ENCODE measurements at regions not wholly inside any gene's neighbourhood (a gene's known extent, or its start where the extent isn't known, plus 50 kb on each side); places are given as distances from the start of the nearest gene placed in this dataset.

GRCh38 chr11:91248199-91248807 lies 976.3 kb upstream of the FAT3 start:
- DNase-seq (ENCODE audit: low read depth, low spot score) = no peak

- no peak for DNase-seq (ENCODE audit: low read depth, low spot score)
Measured at GRCh38 chr11:91247009-91247735, 977.4 kb upstream of the FAT3 start.

- no peak for DNase-seq (ENCODE audit: low read depth, low spot score)
Measured at GRCh38 chr11:91244912-91245311, 979.7 kb upstream of the FAT3 start.

- no peak for DNase-seq (ENCODE audit: low read depth, low spot score)
Measured at GRCh38 chr11:91243630-91244029, 981.0 kb upstream of the FAT3 start.

GRCh38 chr11:91243051-91243450 lies 981.6 kb upstream of the FAT3 start:
- DNase-seq (ENCODE audit: low read depth, low spot score) = no peak

- no peak for DNase-seq (ENCODE audit: low read depth, low spot score)
Measured at GRCh38 chr11:91241226-91241625, 983.4 kb upstream of the FAT3 start.

- no peak for DNase-seq (ENCODE audit: low read depth, low spot score)
Measured at GRCh38 chr11:91239359-91239758, 985.3 kb upstream of the FAT3 start.

- no peak for DNase-seq (ENCODE audit: low read depth, low spot score)
Measured at GRCh38 chr11:91231226-91231625, 993.4 kb upstream of the FAT3 start.

GRCh38 chr11:91230647-91231046 lies 994.0 kb upstream of the FAT3 start:
- DNase-seq (ENCODE audit: low read depth, low spot score) = no peak

GRCh38 chr11:91222830-91223229 lies 1000.0 kb upstream of the CHORDC1 start:
- no peak for DNase-seq (ENCODE audit: low read depth, low spot score)

GRCh38 chr11:91220476-91221202 lies 997.8 kb upstream of the CHORDC1 start:
- no peak for DNase-seq (ENCODE audit: low read depth, low spot score)

- DNase-seq (ENCODE audit: low read depth, low spot score) = no peak
Measured at GRCh38 chr11:91219535-91219934, 996.7 kb upstream of the CHORDC1 start.

GRCh38 chr11:91209751-91210150 lies 986.9 kb upstream of the CHORDC1 start:
- DNase-seq (ENCODE audit: low read depth, low spot score) = no peak

GRCh38 chr11:91209306-91209705 lies 986.5 kb upstream of the CHORDC1 start:
- DNase-seq (ENCODE audit: low read depth, low spot score) = no peak

- DNase-seq (ENCODE audit: low read depth, low spot score) = peak; percentile 63
Measured at GRCh38 chr11:91199866-91200265, 977.0 kb upstream of the CHORDC1 start.

GRCh38 chr11:91194546-91194945 lies 971.7 kb upstream of the CHORDC1 start:
- no peak for DNase-seq (ENCODE audit: low read depth, low spot score)

GRCh38 chr11:91188484-91188883 lies 965.6 kb upstream of the CHORDC1 start:
- no peak for DNase-seq (ENCODE audit: low read depth, low spot score)

- DNase-seq (ENCODE audit: low read depth, low spot score) = no peak
Measured at GRCh38 chr11:91187314-91187713, 964.5 kb upstream of the CHORDC1 start.

GRCh38 chr11:91178366-91178765 lies 955.5 kb upstream of the CHORDC1 start:
- DNase-seq (ENCODE audit: low read depth, low spot score) = no peak

- DNase-seq (ENCODE audit: low read depth, low spot score) = no peak
Measured at GRCh38 chr11:91174734-91175133, 951.9 kb upstream of the CHORDC1 start.

GRCh38 chr11:91174193-91174592 lies 951.3 kb upstream of the CHORDC1 start:
- DNase-seq (ENCODE audit: low read depth, low spot score) = no peak

- no peak for DNase-seq (ENCODE audit: low read depth, low spot score)
Measured at GRCh38 chr11:91173701-91174100, 950.9 kb upstream of the CHORDC1 start.

GRCh38 chr11:91170711-91171110 lies 947.9 kb upstream of the CHORDC1 start:
- no peak for DNase-seq (ENCODE audit: low read depth, low spot score)

Measured in smooth muscle cell of the brain vasculature (primary cell).